ENCODE measurements at regions not wholly inside any gene's neighbourhood (a gene's known extent, or its start where the extent isn't known, plus 50 kb on each side); places are given as distances from the start of the nearest gene placed in this dataset.

GRCh38 chr12:90207799-90208198, 499.2 kb upstream of the ATP2B1 start:
- TF ChIP-seq CTCF (IDR thresholded peaks at IDR 0.05), result no peak
- TF ChIP-seq POLR2A (IDR thresholded peaks at IDR 0.05), result no peak
- no peak for TF ChIP-seq POLR2AphosphoS5 (IDR thresholded peaks at IDR 0.05)
